Chondrocyte (in vitro differentiated cells): ENCODE measurements at regions not wholly inside any gene's neighbourhood (a gene's known extent, or its start where the extent isn't known, plus 50 kb on each side); places are given as distances from the start of the nearest gene placed in this dataset.

Source experiments
- DNase-seq: peaks from one replicate; pipeline ENCODE4 v3.0.0; 2021; ENCODE audit warnings: mixed read lengths, low spot score
- H3K27ac Mint-ChIP-seq: one replicate; pipeline ENCODE4 v1.8.0; 2021; ENCODE audit warnings: mild to moderate bottlenecking, moderate library complexity, mixed read lengths; ENCODE audit not compliant: unreplicated experiment
- H3K27me3 Mint-ChIP-seq: 2 replicates; pipeline ENCODE4 v1.8.0; 2021; ENCODE audit warnings: low read depth, mixed read lengths
- H3K36me3 Mint-ChIP-seq: 2 replicates; pipeline ENCODE4 v1.8.0; 2021; ENCODE audit warnings: low read depth, mixed read lengths
- H3K4me1 Mint-ChIP-seq: 2 replicates; pipeline ENCODE4 v1.8.0; 2021; ENCODE audit warnings: low read depth, mild to moderate bottlenecking, mixed read lengths
- H3K4me3 Mint-ChIP-seq: one replicate; pipeline ENCODE4 v1.8.0; 2021; ENCODE audit warnings: mild to moderate bottlenecking, moderate library complexity, mixed read lengths; ENCODE audit not compliant: unreplicated experiment
- H3K9me3 Mint-ChIP-seq: 2 replicates; pipeline ENCODE4 v1.8.0; 2021; ENCODE audit warnings: low read depth, mixed read lengths
- CTCF ChIP-seq: fragments of 200-600 bp; sonication (generic); IDR thresholded peaks from 2 replicates; pipeline ENCODE4 v1.5.0; 2021; ENCODE audit warnings: antibody characterized with exemption, mild to moderate bottlenecking, moderate library complexity

GRCh38 chr5:145539201-145539600, 295.9 kb downstream of the PRELID2 start:
- H3K27me3 Mint-ChIP-seq: no peaks in the 10 kb centered on the region
- H3K36me3 Mint-ChIP-seq: peaks cover 4% of the 10 kb centered on the region
- no peaks in the 10 kb centered on the region for H3K4me1 Mint-ChIP-seq
- H3K9me3 Mint-ChIP-seq: peaks cover 13% of the 10 kb centered on the region
- no peak overlapping the region for H3K4me3 Mint-ChIP-seq
- TF ChIP-seq CTCF: no peak
- no peak overlapping the region for H3K27ac Mint-ChIP-seq
- no peak for DNase-seq

GRCh38 chr5:145536133-145536532, 299.0 kb downstream of the PRELID2 start:
- TF ChIP-seq CTCF: no peak
- no peak for DNase-seq
- Mint-ChIP-seq H3K27me3 (no peaks in the 10 kb centered on the region), H3K9me3 (peaks cover 13% of the 10 kb centered on the region), H3K36me3 (peaks cover 4% of the 10 kb centered on the region), H3K27ac (no peak overlapping the region), H3K4me1 (peaks cover 14% of the 10 kb centered on the region), H3K4me3 (no peak overlapping the region)

GRCh38 chr5:145531038-145531734, 304.0 kb downstream of the PRELID2 start:
- Mint-ChIP-seq H3K36me3 (no peaks in the 10 kb centered on the region), H3K27ac (peak overlapping the region; percentile 75), H3K4me3 (no peak overlapping the region), H3K4me1 (peaks cover 24% of the 10 kb centered on the region), H3K9me3 (no peaks in the 10 kb centered on the region), H3K27me3 (no peaks in the 10 kb centered on the region)
- no peak for DNase-seq
- no peak for TF ChIP-seq CTCF

- Mint-ChIP-seq H3K4me1 (no peaks in the 10 kb centered on the region), H3K27me3 (no peaks in the 10 kb centered on the region), H3K4me3 (no peak overlapping the region), H3K9me3 (peaks cover 9% of the 10 kb centered on the region), H3K36me3 (peaks cover 4% of the 10 kb centered on the region), H3K27ac (no peak overlapping the region)
- DNase-seq: no peak
- no peak for TF ChIP-seq CTCF
Observed at GRCh38 chr5:145521523-145521922, 313.6 kb downstream of the PRELID2 start.

GRCh38 chr5:145521066-145521465, 314.1 kb downstream of the PRELID2 start:
- H3K36me3 Mint-ChIP-seq: peaks cover 4% of the 10 kb centered on the region
- H3K4me1 Mint-ChIP-seq: no peaks in the 10 kb centered on the region
- peaks cover 12% of the 10 kb centered on the region for H3K9me3 Mint-ChIP-seq
- no peak overlapping the region for H3K4me3 Mint-ChIP-seq
- no peak for TF ChIP-seq CTCF
- no peak for DNase-seq
- no peak overlapping the region for H3K27ac Mint-ChIP-seq
- H3K27me3 Mint-ChIP-seq: no peaks in the 10 kb centered on the region
